Natural killer cell (primary cell): ENCODE measurements at regions not wholly inside any gene's neighbourhood (a gene's known extent, or its start where the extent isn't known, plus 50 kb on each side); places are given as distances from the start of the nearest gene placed in this dataset.

ENCODE experiments used
- ATAC-seq, 3 donors: fragments of 150-1000 bp in 2 of 3; fragments of 200-7000 bp in 1 of 3; cut with Tn5 transposase; 1 replicate in 1 of 3; 2 replicates in 2 of 3; pipeline ENCODE4 v1.10.0; 2021; ENCODE audit warnings: mild to moderate bottlenecking in 2 of 3, moderate library complexity in 2 of 3
- DNase-seq, 2 donors: peaks; one replicate each; pipeline versions ENCODE4 v3.0.0 to v3.0.0-alpha.2; 2013 to 2021; ENCODE audit warnings: mixed read lengths in 1 of 2
- H3K27ac ChIP-seq: one replicate; pipeline ENCODE4 v1.5.1; 2013; ENCODE audit warnings: mild to moderate bottlenecking, low read length
- H3K27me3 ChIP-seq: one replicate; pipeline ENCODE4 v1.6.1; 2013; ENCODE audit warnings: low read length; ENCODE audit not compliant: control insufficient read depth, insufficient read depth
- H3K36me3 ChIP-seq: one replicate; pipeline ENCODE4 v1.6.1; 2013; ENCODE audit warnings: low read length; ENCODE audit not compliant: control insufficient read depth, insufficient read depth
- H3K4me1 ChIP-seq: one replicate; pipeline ENCODE4 v1.6.1; 2013; ENCODE audit warnings: low read length; ENCODE audit not compliant: control insufficient read depth, insufficient read depth
- H3K4me3 ChIP-seq: one replicate; pipeline ENCODE4 v1.5.1; 2013; ENCODE audit warnings: low read length
- H3K9me3 ChIP-seq: one replicate; pipeline ENCODE4 v1.6.1; 2013; ENCODE audit warnings: low read length; ENCODE audit not compliant: control insufficient read depth, insufficient read depth
- H3K27ac Mint-ChIP-seq, 2 donors: one replicate each; pipeline ENCODE4 v1.8.0; 2022; ENCODE audit warnings: mild to moderate bottlenecking in 2 of 2, mixed read lengths in 2 of 2, moderate library complexity in 1 of 2
- H3K27me3 Mint-ChIP-seq, 2 donors: one replicate each; pipeline ENCODE4 v1.8.0; 2022; ENCODE audit warnings: low read depth in 2 of 2, mixed read lengths in 2 of 2
- H3K36me3 Mint-ChIP-seq: one replicate; pipeline ENCODE4 v1.8.0; 2022; ENCODE audit warnings: mixed read lengths
- H3K4me1 Mint-ChIP-seq, 2 donors: one replicate each; pipeline ENCODE4 v1.8.0; 2022; ENCODE audit warnings: mixed read lengths in 2 of 2
- H3K4me3 Mint-ChIP-seq: one replicate; pipeline ENCODE4 v1.8.0; 2022; ENCODE audit warnings: mild to moderate bottlenecking, moderate library complexity, mixed read lengths
- H3K9me3 Mint-ChIP-seq, 2 donors: one replicate each; pipeline ENCODE4 v1.8.0; 2022; ENCODE audit warnings: mixed read lengths in 2 of 2
- CTCF ChIP-seq: fragments of 200-600 bp; IDR thresholded peaks from one replicate; pipeline ENCODE4 v1.8.0; 2022; ENCODE audit warnings: antibody characterized with exemption
- WGBS: methylation state at CpG from one replicate; pipeline ENCODE4 v1.1.7; 2013; ENCODE audit warnings: missing lambda C conversion rate; ENCODE audit not compliant: insufficient coverage; 5-methylcytosine and 5-hydroxymethylcytosine counted together
- intact Hi-C: fragments of 100-400 bp; cut with micrococcal nuclease; formaldehyde crosslinking; loops from one replicate; pipeline ENCODE4 v1.14.2; 2022

DNA sequence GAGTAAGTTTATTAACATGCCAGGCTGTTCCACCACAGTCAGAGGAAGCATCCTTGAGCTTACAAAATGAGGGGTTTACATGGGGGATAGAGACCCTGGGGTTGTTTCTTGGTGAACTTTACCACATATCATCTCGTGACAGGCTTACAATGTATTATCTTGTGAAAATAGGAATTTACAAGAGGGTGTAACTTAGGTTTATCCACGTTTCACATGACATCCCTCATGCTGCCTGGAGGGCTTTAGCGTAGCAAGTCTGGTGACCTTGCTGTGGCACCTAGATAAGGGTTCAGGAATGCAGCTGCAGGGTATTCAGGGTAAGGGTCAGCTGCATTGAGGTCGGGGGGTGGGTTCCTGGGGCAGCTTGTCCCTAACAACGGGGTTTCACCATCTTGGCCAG is 154.6 kb upstream of the ARG1 start:
- H3K27ac ChIP-seq: no peak overlapping the region
- ATAC-seq (no peak), DNase-seq (no peak)
- H3K27me3 Mint-ChIP-seq: peaks cover 8 to 13% of the 10 kb centered on the region in 2 donors
- H3K4me1 ChIP-seq: no peaks in the 10 kb centered on the region
- H3K36me3 ChIP-seq: no peaks in the 10 kb centered on the region
- intact Hi-C loops: no loop called here
- no peaks in the 10 kb centered on the region for H3K9me3 Mint-ChIP-seq
- WGBS: 85% methylated on average over 5 of the region's 5 CpGs
- no peaks in the 10 kb centered on the region for H3K36me3 Mint-ChIP-seq
- H3K9me3 ChIP-seq: no peaks in the 10 kb centered on the region
- H3K27ac Mint-ChIP-seq: no peak overlapping the region
- no peak for TF ChIP-seq CTCF
- H3K4me3 Mint-ChIP-seq: no peak overlapping the region
- H3K4me3 ChIP-seq: no peak overlapping the region
- no peaks in the 10 kb centered on the region for H3K4me1 Mint-ChIP-seq
- H3K27me3 ChIP-seq: no peaks in the 10 kb centered on the region

DNA sequence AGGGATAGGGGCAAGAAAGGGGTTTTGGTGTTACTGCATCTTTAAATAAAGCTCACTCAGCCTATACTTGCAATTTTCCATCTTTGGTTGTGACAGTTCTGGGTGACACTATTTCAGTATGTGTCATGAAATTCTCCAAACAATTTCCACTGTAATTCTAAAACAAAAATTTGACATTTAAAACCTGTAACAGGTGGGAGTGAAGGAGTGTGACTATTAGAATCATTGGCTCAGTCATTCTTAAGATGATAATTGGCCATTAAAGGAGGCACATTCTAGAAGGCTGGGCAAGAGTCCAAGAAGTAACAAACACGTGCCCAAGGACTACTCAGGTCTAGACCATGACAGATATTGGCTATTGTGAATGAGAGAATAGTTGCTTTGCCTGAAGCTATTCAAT is 153.3 kb upstream of the ARG1 start:
- intact Hi-C loops: no loop called here
- no peaks in the 10 kb centered on the region for H3K9me3 Mint-ChIP-seq
- no peaks in the 10 kb centered on the region for H3K36me3 ChIP-seq
- H3K4me3 ChIP-seq: no peak overlapping the region
- H3K27ac Mint-ChIP-seq: no peak overlapping the region
- H3K4me3 Mint-ChIP-seq: no peak overlapping the region
- WGBS: 71% methylated on average over 1 of the region's 1 CpG
- DNase-seq (no peak), ATAC-seq (no peak)
- no peaks in the 10 kb centered on the region for H3K4me1 Mint-ChIP-seq
- no peak overlapping the region for H3K27ac ChIP-seq
- peaks cover 8 to 13% of the 10 kb centered on the region in 2 donors for H3K27me3 Mint-ChIP-seq
- no peaks in the 10 kb centered on the region for H3K27me3 ChIP-seq
- no peaks in the 10 kb centered on the region for H3K36me3 Mint-ChIP-seq
- TF ChIP-seq CTCF: no peak
- no peaks in the 10 kb centered on the region for H3K4me1 ChIP-seq
- no peaks in the 10 kb centered on the region for H3K9me3 ChIP-seq

GRCh38 chr6:131424016-131424415 is 149.0 kb upstream of the ARG1 start:
- Histone ChIP-seq H3K4me3 (no peak overlapping the region), H3K27ac (no peak overlapping the region), H3K4me1 (no peaks in the 10 kb centered on the region), H3K9me3 (no peaks in the 10 kb centered on the region), H3K27me3 (no peaks in the 10 kb centered on the region), H3K36me3 (no peaks in the 10 kb centered on the region)
- Mint-ChIP-seq H3K4me3 (no peak overlapping the region), H3K36me3 (peaks cover 7% of the 10 kb centered on the region), H3K27ac (no peak overlapping the region), H3K4me1 (no peaks in the 10 kb centered on the region), H3K9me3 (no peaks in the 10 kb centered on the region), H3K27me3 (peaks cover 8 to 22% of the 10 kb centered on the region in 2 donors)
- no peak for DNase-seq
- ATAC-seq: no peak
- no peak for TF ChIP-seq CTCF
- intact Hi-C loops: no loop called here

- H3K27ac Mint-ChIP-seq: no peak overlapping the region
- H3K27me3 ChIP-seq: no peaks in the 10 kb centered on the region
- peaks cover 7% of the 10 kb centered on the region for H3K36me3 Mint-ChIP-seq
- DNase-seq: no peak
- WGBS: 96% methylated on average over 2 of the region's 4 CpGs
- no peak for ATAC-seq
- no peaks in the 10 kb centered on the region for H3K36me3 ChIP-seq
- H3K4me1 Mint-ChIP-seq: no peaks in the 10 kb centered on the region
- no peak overlapping the region for H3K4me3 ChIP-seq
- no peaks in the 10 kb centered on the region for H3K4me1 ChIP-seq
- H3K4me3 Mint-ChIP-seq: no peak overlapping the region
- H3K27ac ChIP-seq: no peak overlapping the region
- intact Hi-C loops: no loop called here
- no peaks in the 10 kb centered on the region for H3K9me3 ChIP-seq
- H3K27me3 Mint-ChIP-seq: peaks cover 8 to 23% of the 10 kb centered on the region in 2 donors
- no peaks in the 10 kb centered on the region for H3K9me3 Mint-ChIP-seq
- TF ChIP-seq CTCF: no peak
Measured at GRCh38 chr6:131424475-131424874, 148.6 kb upstream of the ARG1 start.
